ENCODE measurements at regions not wholly inside any gene's neighbourhood (a gene's known extent, or its start where the extent isn't known, plus 50 kb on each side); places are given as distances from the start of the nearest gene placed in this dataset.

DNA sequence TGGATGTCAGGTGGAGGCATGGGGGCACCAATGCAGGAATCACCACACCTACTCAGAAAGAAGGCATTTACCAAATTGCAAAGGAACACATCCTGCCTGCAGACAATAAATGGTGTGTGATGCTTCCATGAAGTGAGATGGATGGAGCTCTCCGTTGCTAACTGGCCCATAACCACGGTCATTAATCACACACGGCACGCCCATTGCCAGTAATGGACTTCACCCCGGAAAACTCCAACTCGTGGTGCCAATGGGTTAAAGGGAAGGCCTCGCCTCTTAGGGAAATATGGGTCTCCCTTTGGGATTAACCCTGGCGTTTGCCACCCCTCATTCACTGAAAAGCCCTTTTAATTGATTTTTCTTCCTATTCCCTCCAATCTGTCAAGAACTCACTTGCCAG is 443.1 kb upstream of the DAB1 start:
- TF ChIP-seq, protein P1, sequence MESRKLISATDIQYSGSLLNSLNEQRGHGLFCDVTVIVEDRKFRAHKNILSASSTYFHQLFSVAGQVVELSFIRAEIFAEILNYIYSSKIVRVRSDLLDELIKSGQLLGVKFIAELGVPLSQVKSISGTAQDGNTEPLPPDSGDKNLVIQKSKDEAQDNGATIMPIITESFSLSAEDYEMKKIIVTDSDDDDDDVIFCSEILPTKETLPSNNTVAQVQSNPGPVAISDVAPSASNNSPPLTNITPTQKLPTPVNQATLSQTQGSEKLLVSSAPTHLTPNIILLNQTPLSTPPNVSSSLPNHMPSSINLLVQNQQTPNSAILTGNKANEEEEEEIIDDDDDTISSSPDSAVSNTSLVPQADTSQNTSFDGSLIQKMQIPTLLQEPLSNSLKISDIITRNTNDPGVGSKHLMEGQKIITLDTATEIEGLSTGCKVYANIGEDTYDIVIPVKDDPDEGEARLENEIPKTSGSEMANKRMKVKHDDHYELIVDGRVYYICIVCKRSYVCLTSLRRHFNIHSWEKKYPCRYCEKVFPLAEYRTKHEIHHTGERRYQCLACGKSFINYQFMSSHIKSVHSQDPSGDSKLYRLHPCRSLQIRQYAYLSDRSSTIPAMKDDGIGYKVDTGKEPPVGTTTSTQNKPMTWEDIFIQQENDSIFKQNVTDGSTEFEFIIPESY (IDR thresholded peaks at IDR 0.05) = no peak
- TF ChIP-seq, protein P2, sequence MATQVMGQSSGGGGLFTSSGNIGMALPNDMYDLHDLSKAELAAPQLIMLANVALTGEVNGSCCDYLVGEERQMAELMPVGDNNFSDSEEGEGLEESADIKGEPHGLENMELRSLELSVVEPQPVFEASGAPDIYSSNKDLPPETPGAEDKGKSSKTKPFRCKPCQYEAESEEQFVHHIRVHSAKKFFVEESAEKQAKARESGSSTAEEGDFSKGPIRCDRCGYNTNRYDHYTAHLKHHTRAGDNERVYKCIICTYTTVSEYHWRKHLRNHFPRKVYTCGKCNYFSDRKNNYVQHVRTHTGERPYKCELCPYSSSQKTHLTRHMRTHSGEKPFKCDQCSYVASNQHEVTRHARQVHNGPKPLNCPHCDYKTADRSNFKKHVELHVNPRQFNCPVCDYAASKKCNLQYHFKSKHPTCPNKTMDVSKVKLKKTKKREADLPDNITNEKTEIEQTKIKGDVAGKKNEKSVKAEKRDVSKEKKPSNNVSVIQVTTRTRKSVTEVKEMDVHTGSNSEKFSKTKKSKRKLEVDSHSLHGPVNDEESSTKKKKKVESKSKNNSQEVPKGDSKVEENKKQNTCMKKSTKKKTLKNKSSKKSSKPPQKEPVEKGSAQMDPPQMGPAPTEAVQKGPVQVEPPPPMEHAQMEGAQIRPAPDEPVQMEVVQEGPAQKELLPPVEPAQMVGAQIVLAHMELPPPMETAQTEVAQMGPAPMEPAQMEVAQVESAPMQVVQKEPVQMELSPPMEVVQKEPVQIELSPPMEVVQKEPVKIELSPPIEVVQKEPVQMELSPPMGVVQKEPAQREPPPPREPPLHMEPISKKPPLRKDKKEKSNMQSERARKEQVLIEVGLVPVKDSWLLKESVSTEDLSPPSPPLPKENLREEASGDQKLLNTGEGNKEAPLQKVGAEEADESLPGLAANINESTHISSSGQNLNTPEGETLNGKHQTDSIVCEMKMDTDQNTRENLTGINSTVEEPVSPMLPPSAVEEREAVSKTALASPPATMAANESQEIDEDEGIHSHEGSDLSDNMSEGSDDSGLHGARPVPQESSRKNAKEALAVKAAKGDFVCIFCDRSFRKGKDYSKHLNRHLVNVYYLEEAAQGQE (IDR thresholded peaks at IDR 0.05) = no peak
- TF ChIP-seq HNF4G (IDR thresholded peaks at IDR 0.05) = no peak
- TF ChIP-seq, protein P3, sequence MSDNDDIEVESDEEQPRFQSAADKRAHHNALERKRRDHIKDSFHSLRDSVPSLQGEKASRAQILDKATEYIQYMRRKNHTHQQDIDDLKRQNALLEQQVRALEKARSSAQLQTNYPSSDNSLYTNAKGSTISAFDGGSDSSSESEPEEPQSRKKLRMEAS (IDR thresholded peaks at IDR 0.05) = no peak
- no peak for TF ChIP-seq RAD21 (IDR thresholded peaks at IDR 0.05)
- no peak for TF ChIP-seq EGR1 (IDR thresholded peaks at IDR 0.05; ENCODE audit: low read depth in 2 of 2)
- TF ChIP-seq HNF4A (conservative IDR thresholded peaks at IDR 0.05) = no peak
- TF ChIP-seq TAF1 (conservative IDR thresholded peaks at IDR 0.05) = no peak
- TF ChIP-seq, protein P4, sequence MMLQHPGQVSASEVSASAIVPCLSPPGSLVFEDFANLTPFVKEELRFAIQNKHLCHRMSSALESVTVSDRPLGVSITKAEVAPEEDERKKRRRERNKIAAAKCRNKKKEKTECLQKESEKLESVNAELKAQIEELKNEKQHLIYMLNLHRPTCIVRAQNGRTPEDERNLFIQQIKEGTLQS (IDR thresholded peaks at IDR 0.05) = no peak
- no peak for TF ChIP-seq JUND (IDR thresholded peaks at IDR 0.05)
- no peak for TF ChIP-seq CTCF (IDR thresholded peaks at IDR 0.05; ENCODE audit: low read depth, low read length, missing input control)
- no peak for TF ChIP-seq SP1 (IDR thresholded peaks at IDR 0.05)
- TF ChIP-seq YY1 (IDR thresholded peaks at IDR 0.05) = no peak
- H3K9ac ChIP-seq (ENCODE audit: low read depth in 1 of 2, low read length in 2 of 2) = no peak overlapping the region
- H3K27ac ChIP-seq (ENCODE audit: low read depth in 1 of 2, low read length in 2 of 2) = no peak overlapping the region
- H3K36me3 ChIP-seq (ENCODE audit: control insufficient read depth in 4 of 4, insufficient read depth in 3 of 4, low read depth in 1 of 4, low read length in 3 of 4) = no peaks in the 10 kb centered on the region
- no peaks in the 10 kb centered on the region for H3K9me3 ChIP-seq (ENCODE audit: control insufficient read depth in 4 of 4, low read length in 3 of 4)
- 82% methylated on average over 8 of the region's 8 CpGs for WGBS
- no peaks in the 10 kb centered on the region for H3K27me3 ChIP-seq (ENCODE audit: control insufficient read depth in 4 of 4, insufficient read depth in 4 of 4, low read length in 3 of 4)
- no peak for DNase-seq (ENCODE audit: low spot score)
- H3K4me1 ChIP-seq (ENCODE audit: control insufficient read depth in 4 of 4, insufficient read depth in 4 of 4, low read length in 3 of 4) = no peaks in the 10 kb centered on the region
- no peak overlapping the region for H3K4me3 ChIP-seq (ENCODE audit: low read depth in 1 of 3, low read length in 3 of 3)

- Histone ChIP-seq H3K9me3 (ENCODE audit: control insufficient read depth in 4 of 4, low read length in 3 of 4) (no peaks in the 10 kb centered on the region), H3K4me3 (ENCODE audit: low read depth in 1 of 3, low read length in 3 of 3) (no peak overlapping the region), H3K27ac (ENCODE audit: low read depth in 1 of 2, low read length in 2 of 2) (no peak overlapping the region), H3K4me1 (ENCODE audit: control insufficient read depth in 4 of 4, insufficient read depth in 4 of 4, low read length in 3 of 4) (no peaks in the 10 kb centered on the region), H3K9ac (ENCODE audit: low read depth in 1 of 2, low read length in 2 of 2) (no peak overlapping the region), H3K27me3 (ENCODE audit: control insufficient read depth in 4 of 4, insufficient read depth in 4 of 4, low read length in 3 of 4) (no peaks in the 10 kb centered on the region), H3K36me3 (ENCODE audit: control insufficient read depth in 4 of 4, insufficient read depth in 3 of 4, low read depth in 1 of 4, low read length in 3 of 4) (no peaks in the 10 kb centered on the region)
- WGBS = 79% methylated on average over 5 of the region's 5 CpGs
- no peak for DNase-seq (ENCODE audit: low spot score)
- TF ChIP-seq, protein P1 (IDR thresholded peaks at IDR 0.05) = no peak
- TF ChIP-seq YY1 (IDR thresholded peaks at IDR 0.05) (no peak), NR2F2 (IDR thresholded peaks at IDR 0.05) (no peak), RXRA (IDR thresholded peaks at IDR 0.05) (no peak), FOXA2 (IDR thresholded peaks at IDR 0.05) (no peak), SP1 (IDR thresholded peaks at IDR 0.05) (no peak), FOXA1 (IDR thresholded peaks at IDR 0.05) (no peak), GABPA (IDR thresholded peaks at IDR 0.05 in 1 of 2, conservative IDR thresholded peaks at IDR 0.05 in 1 of 2) (no peak), CTCF (IDR thresholded peaks at IDR 0.05; ENCODE audit: low read depth, low read length, missing input control) (no peak)
- TF ChIP-seq, protein P3 (IDR thresholded peaks at IDR 0.05) = no peak
Observed at GRCh38 chr1:57860931-57861565, 437.2 kb upstream of the DAB1 start.

All from liver (tissue), 8 donors.